Calu3 (cell line): ENCODE measurements at regions not wholly inside any gene's neighbourhood (a gene's known extent, or its start where the extent isn't known, plus 50 kb on each side); places are given as distances from the start of the nearest gene placed in this dataset.

Experiments
- BruUV-seq: library from RNA; stranded (reverse); fragments of 400-500 nt; replicated peaks from 2 replicates; lab custom pipeline; 2021; lab: Mats Ljungman, UMichigan
- CTCF ChIA-PET: fragments of 300-600 bp; sonication (Branson Sonifier 250); formaldehyde crosslinking; loops from one replicate; lab custom pipeline; 2022; ENCODE audit warnings: antibody characterized with exemption; lab: Charles Lee
- DNase-seq: peaks from one replicate; pipeline ENCODE4 v3.0.0; 2022
- H3K27ac Mint-ChIP-seq: one replicate; pipeline ENCODE4 v1.8.0; 2022; ENCODE audit warnings: mixed read lengths; ENCODE audit not compliant: unreplicated experiment
- H3K27me3 Mint-ChIP-seq: one replicate; pipeline ENCODE4 v1.8.0; 2022; ENCODE audit warnings: mixed read lengths; ENCODE audit not compliant: unreplicated experiment
- H3K36me3 Mint-ChIP-seq: one replicate; pipeline ENCODE4 v1.8.0; 2022; ENCODE audit warnings: mild to moderate bottlenecking, moderate library complexity, mixed read lengths; ENCODE audit not compliant: insufficient read depth, unreplicated experiment
- H3K4me1 Mint-ChIP-seq: one replicate; pipeline ENCODE4 v1.8.0; 2022; ENCODE audit warnings: mild to moderate bottlenecking, low read depth, mixed read lengths; ENCODE audit not compliant: unreplicated experiment
- H3K4me3 Mint-ChIP-seq: one replicate; pipeline ENCODE4 v1.8.0; 2022; ENCODE audit warnings: mild to moderate bottlenecking, low read depth, moderate library complexity, mixed read lengths; ENCODE audit not compliant: unreplicated experiment
- H3K9me3 Mint-ChIP-seq: one replicate; pipeline ENCODE4 v1.8.0; 2022; ENCODE audit warnings: low read depth, mixed read lengths; ENCODE audit not compliant: unreplicated experiment
- intact Hi-C: fragments of 100-400 bp; cut with micrococcal nuclease; formaldehyde crosslinking; loops from one replicate; pipeline ENCODE4 v1.10.0; 2022; ENCODE audit not compliant: unreplicated experiment
- TF ChIP-seq, protein P1 (sequence below): fragments of 200-600 bp; IDR thresholded peaks from one replicate; pipeline ENCODE4 v1.8.0; 2022; ENCODE audit warnings: antibody characterized with exemption; ENCODE audit not compliant: unreplicated experiment

DNA sequence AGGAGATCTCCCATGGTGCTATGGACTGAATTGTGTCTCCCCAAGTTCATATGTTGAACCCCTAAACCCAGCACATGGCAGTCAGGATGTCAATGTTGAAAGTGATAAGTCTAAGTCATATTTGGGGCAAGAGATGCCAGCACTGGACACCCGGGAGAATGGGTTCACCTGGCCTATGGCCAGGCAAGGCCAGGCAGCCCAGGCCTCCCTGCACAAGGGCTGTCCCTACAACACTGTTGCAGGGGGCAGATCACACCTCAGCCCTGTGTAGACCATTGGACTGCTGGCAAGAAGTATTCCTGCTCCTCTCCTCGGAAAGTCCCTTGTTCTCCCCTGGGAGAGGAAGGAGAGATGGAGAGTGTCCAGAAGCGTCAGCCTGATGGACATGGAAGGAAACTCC lies 240.5 kb downstream of the GADD45G start:
- DNase-seq: no peak
- Mint-ChIP-seq H3K4me1 (no peaks in the 10 kb centered on the region), H3K27me3 (peaks cover 95% of the 10 kb centered on the region), H3K36me3 (no peaks in the 10 kb centered on the region), H3K4me3 (no peak overlapping the region), H3K27ac (no peak overlapping the region), H3K9me3 (no peaks in the 10 kb centered on the region)
- TF ChIP-seq, protein P1, sequence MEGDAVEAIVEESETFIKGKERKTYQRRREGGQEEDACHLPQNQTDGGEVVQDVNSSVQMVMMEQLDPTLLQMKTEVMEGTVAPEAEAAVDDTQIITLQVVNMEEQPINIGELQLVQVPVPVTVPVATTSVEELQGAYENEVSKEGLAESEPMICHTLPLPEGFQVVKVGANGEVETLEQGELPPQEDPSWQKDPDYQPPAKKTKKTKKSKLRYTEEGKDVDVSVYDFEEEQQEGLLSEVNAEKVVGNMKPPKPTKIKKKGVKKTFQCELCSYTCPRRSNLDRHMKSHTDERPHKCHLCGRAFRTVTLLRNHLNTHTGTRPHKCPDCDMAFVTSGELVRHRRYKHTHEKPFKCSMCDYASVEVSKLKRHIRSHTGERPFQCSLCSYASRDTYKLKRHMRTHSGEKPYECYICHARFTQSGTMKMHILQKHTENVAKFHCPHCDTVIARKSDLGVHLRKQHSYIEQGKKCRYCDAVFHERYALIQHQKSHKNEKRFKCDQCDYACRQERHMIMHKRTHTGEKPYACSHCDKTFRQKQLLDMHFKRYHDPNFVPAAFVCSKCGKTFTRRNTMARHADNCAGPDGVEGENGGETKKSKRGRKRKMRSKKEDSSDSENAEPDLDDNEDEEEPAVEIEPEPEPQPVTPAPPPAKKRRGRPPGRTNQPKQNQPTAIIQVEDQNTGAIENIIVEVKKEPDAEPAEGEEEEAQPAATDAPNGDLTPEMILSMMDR: no peak
- BruUV-seq: no TSS peak
- intact Hi-C loops: no loop called here
- CTCF ChIA-PET: no interaction called here

DNA sequence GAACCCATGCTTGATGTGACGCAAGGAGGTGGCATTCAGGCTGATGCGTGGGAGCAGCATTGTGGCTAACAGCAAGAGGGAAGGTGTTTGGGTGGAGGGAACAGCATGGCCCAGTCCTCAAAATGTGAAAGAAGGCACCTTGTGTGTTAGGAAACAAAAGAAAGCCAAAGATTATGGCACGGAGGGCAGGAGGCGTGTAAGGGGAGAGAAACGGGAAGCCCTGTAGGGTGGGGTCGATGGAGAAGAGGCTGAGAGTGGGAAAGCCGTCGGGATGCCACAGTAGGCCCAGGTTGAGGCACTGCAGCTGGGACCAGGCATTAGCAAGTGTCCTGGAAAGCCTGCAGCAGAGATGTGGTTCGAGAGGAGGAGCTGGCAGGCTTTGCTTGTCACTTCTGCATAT lies 241.1 kb downstream of the GADD45G start:
- Mint-ChIP-seq H3K27me3 (peaks cover 95% of the 10 kb centered on the region), H3K4me1 (no peaks in the 10 kb centered on the region), H3K36me3 (no peaks in the 10 kb centered on the region), H3K27ac (no peak overlapping the region), H3K4me3 (no peak overlapping the region), H3K9me3 (no peaks in the 10 kb centered on the region)
- CTCF ChIA-PET: no interaction called here
- intact Hi-C loops: no loop called here
- TF ChIP-seq, protein P1: no peak
- no TSS peak for BruUV-seq
- no peak for DNase-seq

DNA sequence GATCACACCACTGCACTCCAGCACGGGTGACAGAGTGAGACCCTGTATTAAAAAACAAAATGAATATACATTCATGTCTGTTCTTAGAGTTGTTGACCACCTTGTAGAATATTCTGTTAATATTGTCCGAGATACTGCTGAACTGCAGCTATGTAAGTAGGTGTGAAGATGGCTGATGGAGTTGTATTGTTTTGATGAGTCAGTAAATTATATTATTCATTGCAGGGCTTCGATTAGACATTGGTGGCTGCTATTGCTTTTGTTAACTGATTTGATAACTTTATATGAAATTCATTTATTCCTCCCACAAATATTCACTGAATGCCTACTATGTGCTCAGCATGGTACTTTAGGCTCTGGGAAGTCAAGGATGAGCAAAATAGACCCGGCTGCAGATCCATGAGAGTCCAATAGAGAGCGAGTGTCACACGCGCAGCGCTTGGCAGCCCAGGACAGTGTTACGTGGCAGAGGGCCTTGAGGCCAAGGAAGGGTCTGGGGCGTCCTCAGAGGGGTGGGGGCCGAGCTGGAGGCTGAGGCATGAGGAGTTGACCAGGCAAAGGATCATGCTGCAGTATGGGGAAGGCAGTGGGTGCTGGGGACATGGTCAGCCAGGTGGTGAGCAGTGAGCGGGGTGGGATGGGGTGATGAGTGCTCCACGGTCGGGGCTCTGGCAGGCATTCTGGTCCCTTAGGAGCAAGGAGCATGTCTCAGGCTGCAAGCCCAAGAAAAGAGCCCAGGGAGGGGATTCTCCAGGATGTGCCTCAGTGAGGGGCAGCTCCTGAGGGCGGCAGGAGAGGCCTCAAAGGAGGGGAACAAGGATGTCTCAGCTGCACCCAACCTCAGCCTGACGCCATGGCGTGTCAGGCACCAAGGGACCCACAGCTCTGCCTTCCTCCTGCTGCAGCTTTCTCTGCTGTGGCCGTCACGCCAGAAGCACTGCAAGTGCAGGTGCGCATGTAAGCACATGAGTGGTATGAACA lies 243.5 kb downstream of the GADD45G start:
- Mint-ChIP-seq H3K27ac (no peak overlapping the region), H3K9me3 (no peaks in the 10 kb centered on the region), H3K4me3 (no peak overlapping the region), H3K27me3 (peaks cover 95% of the 10 kb centered on the region), H3K4me1 (no peaks in the 10 kb centered on the region), H3K36me3 (no peaks in the 10 kb centered on the region)
- no TSS peak for BruUV-seq
- CTCF ChIA-PET: interaction anchor here (0.6 kb wide), 1 partner anchor 229 kb away, joined by 4 read pairs; no protein-coding TSS in a partner anchor
- TF ChIP-seq, protein P1: no peak
- intact Hi-C loops: no loop called here
- DNase-seq: no peak

DNA sequence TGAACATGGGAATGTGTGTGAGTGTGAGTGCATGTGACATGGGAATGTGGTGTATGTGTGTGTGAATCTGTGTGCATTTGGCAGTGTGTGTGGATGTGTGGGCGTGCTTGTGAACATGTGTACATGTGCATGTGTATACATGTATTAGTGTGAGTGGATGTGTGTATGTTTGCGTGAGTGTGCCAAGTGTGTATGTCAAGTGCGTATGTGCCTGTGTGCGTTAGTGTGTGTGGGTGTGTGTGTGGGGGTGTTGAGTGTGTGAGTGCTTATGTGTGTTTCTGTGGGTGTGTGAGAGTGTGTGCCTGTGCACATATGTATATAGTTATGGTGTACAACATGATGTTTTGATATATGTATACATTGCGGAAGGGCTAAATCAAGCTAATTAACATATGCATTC lies 244.3 kb downstream of the GADD45G start:
- Mint-ChIP-seq H3K4me1 (no peaks in the 10 kb centered on the region), H3K27me3 (peaks cover 95% of the 10 kb centered on the region), H3K27ac (no peak overlapping the region), H3K4me3 (no peak overlapping the region), H3K36me3 (no peaks in the 10 kb centered on the region), H3K9me3 (no peaks in the 10 kb centered on the region)
- BruUV-seq: no TSS peak
- intact Hi-C loops: no loop called here
- CTCF ChIA-PET: no interaction called here
- TF ChIP-seq, protein P1: no peak
- no peak for DNase-seq
